DMS53 treated with DMSO at 0.1 percent for 48 hours (cell line): ENCODE measurements at regions not wholly inside any gene's neighbourhood (a gene's known extent, or its start where the extent isn't known, plus 50 kb on each side); places are given as distances from the start of the nearest gene placed in this dataset.

Experiments used
- DNase-seq: peaks from one replicate; lab custom pipeline; 2025; ENCODE audit not compliant: unreplicated experiment; lab: John Stamatoyannopoulos, UW

- no peak for DNase-seq
Observed at GRCh38 chr18:55862693-55863390, 274.9 kb upstream of the TCF4 start.

DNA sequence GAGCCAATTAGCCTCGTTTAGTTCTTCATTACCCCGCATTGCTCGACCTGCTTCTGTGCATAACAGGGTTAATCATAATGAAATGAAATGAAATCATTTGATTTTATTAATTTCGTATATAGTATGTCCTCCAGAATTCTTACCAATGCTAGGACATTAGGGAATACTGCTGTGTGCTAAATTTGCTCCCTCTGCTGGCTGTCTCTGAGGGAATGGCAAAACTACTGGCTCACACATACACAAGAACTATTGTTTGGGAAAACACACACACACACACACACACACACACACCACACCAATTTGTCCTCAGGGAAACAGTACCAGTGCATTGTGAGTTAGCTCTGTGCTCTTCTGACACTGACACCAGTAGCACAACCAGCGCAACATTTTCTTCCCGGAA, 273.3 kb upstream of the TCF4 start:
- peak; percentile 14 for DNase-seq

GRCh38 chr18:55858661-55859515, 270.9 kb upstream of the TCF4 start:
- no peak for DNase-seq

- DNase-seq: no peak
Observed at GRCh38 chr18:55857956-55858355, 270.0 kb upstream of the TCF4 start.

DNA sequence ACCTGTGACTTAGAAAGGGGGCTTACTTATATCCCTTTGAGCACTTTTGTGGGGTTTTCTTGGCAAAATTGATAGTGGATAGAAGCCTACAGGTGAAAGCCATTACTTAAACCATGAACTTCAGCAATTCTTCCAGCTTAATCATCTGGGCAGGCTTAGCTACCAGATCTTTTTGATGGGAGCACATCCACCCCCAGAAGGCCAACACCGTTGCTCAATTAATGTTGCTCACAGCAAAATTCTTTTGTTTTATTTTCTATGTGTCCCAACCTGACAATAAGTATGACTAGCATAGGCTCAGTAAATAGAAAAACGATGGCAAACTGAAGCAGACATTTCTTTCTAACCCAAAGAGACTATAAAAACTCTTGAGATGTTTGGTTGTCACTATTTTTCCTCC, 269.4 kb upstream of the TCF4 start:
- DNase-seq: no peak

GRCh38 chr18:55856679-55857078, 268.7 kb upstream of the TCF4 start:
- no peak for DNase-seq

DNA sequence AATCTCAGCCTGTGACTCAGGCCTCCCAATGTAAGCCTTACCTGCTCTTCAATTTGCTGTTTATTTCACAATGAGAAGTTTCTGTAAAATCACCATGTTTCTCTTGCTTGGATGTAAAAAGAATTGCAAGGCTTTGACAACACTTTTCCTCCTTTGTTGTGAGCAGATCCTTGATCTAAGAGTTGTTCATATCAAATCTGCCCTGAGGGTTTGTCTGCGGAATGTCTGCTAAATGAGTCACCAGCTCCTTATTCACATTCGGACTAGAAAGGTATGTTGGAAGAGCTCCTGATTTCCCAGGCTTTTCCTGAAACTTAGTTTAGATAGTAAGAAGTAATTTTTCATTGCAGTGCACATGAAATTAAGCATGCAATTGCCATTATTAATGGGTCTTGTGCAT, 268.2 kb upstream of the TCF4 start:
- no peak for DNase-seq

- DNase-seq: no peak
Observed at GRCh38 chr18:55853268-55853667, 265.3 kb upstream of the TCF4 start.

DNA sequence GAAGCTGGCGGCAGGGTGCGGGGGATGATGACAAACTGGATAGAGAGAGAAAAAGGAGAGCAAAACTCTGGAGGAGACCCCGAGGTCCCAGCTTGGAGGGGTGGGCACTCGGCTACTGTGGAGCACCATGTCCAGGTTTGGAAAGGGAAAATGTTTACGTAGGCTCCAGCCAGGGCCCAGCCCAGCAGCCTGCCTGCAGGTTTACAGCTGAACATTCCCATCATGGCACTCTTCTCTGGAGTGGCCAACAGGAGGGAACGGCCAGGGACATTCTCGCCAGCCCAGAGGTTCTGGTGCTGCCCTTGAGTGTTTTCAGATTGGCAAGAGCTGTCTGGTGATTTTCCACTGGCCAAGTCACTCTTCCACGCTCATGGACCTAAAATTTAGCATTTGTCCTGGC, 262.9 kb upstream of the TCF4 start:
- no peak for DNase-seq

- DNase-seq: no peak
Observed at GRCh38 chr18:55849391-55849790, 261.4 kb upstream of the TCF4 start.

GRCh38 chr18:55847960-55848359, 260.0 kb upstream of the TCF4 start:
- DNase-seq: no peak

GRCh38 chr18:55845221-55845620, 257.2 kb upstream of the TCF4 start:
- no peak for DNase-seq

- no peak for DNase-seq
Observed at GRCh38 chr18:55844382-55844781, 256.4 kb upstream of the TCF4 start.

GRCh38 chr18:55841314-55841713, 253.3 kb upstream of the TCF4 start:
- no peak for DNase-seq

DNA sequence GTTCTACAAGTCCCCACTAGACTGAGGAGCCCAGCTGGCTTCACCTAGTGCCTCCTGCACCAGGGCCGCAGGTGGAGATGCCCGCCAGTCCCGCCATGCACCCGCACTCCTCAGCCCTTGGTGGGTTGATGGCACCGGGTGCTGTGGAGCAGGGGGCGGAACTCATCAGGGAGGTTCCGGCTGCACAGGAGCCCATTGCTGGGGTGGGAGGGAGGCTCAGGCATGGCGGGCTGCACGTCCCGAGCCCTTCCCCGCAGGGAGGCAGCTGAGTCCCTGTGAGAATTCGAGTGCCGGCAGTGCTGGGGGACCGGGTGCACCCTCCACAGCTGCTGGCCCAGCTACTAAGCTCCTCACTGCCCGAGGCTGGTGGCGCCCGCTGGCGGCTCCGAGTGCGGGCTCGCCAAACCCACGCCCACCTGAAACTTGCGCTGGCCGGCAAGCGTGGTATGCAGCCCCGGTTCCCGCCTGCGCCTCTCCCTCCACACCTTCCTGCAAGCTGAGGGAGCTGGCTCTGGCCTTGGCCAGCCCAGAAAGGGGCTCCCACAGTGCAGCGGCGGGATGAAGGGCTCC, 252.7 kb upstream of the TCF4 start:
- DNase-seq: no peak

- DNase-seq: no peak
Observed at GRCh38 chr18:55839343-55839742, 251.4 kb upstream of the TCF4 start.

GRCh38 chr18:55838841-55839240, 250.8 kb upstream of the TCF4 start:
- DNase-seq: no peak

GRCh38 chr18:55838319-55838718, 250.3 kb upstream of the TCF4 start:
- no peak for DNase-seq

DNA sequence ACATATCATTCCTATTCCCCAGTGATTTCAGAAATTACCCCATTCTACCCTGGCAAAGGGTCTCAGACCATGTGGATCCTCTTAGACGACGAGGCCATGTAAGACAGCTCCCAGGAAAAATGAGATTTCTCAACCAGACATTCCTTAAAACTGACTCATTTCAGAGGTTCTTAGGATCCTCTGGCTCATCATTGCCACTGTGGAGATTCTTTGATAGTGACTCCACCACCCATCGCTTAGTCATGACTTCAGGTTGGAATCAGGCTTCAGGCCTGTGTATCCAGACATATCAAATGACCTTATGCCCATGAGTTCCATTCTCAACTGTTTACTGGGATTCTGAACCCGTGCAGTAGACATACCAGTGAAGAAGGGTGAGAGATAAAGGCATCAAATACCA, 245.6 kb upstream of the TCF4 start:
- DNase-seq: no peak

DNA sequence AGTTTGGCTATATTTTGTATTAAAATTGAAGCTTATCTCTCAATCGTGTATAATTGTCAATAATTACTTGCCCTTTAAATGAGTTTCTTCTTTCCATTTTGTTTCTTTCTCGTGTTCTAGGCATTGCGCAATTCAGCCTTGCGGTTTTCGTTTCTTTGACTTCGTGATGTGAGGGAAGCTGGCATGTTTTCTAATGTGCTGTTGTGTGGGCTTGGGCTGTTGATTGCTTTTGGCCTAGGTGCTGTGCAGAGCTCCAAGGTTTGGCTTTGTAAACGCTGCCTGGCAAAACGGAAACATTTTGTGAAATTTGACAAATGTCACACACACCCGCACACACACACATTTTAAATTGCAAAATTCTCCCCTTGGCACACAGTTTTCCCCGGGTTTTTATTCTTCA, 242.6 kb upstream of the TCF4 start:
- DNase-seq: no peak

DNA sequence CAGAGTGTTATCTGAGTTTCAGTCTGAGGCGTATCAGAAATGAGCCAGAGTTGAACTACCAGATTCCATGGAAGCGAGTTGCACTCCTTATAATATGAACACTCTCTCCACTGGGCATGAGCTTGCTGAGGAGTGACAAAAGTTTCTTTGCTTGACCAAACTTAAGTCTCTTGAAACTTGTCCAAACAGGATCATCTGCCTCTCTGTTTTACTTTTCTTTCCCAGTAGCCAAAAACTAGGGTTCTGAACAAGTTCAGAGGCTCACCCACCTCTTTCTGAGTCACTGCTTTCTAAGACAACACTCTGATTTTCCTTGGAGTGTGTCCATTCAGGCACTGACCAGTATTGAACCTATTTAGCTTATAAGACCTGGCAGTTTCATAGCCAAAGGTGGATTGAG, 233.2 kb upstream of the TCF4 start:
- DNase-seq: no peak

GRCh38 chr18:55819448-55819847, 231.5 kb upstream of the TCF4 start:
- no peak for DNase-seq
